Erythroblast (primary cell): ENCODE measurements at regions not wholly inside any gene's neighbourhood (a gene's known extent, or its start where the extent isn't known, plus 50 kb on each side); places are given as distances from the start of the nearest gene placed in this dataset.

Experiments used
- GATA1 ChIP-seq: IDR thresholded peaks from 2 replicates; pipeline ENCODE4 v1.6.1; 2011; ENCODE audit warnings: low read depth, mild to moderate bottlenecking, control low read depth, low read length, moderate library complexity
- POLR2A ChIP-seq: IDR thresholded peaks from 2 replicates; pipeline ENCODE4 v1.6.1; 2011; ENCODE audit warnings: mild to moderate bottlenecking, low read length

- no peak for TF ChIP-seq POLR2A
- TF ChIP-seq GATA1 = no peak
Measured at GRCh38 chr4:127525608-127526007, 107.1 kb upstream of the INTU start.
